Stimulated activated CD8-positive, alpha-beta memory T cell treated with anti-CD3 and anti-CD28 coated beads, Interleukin-4, amount 100 ng/mL, for 24 hours (primary cell): ENCODE measurements at regions not wholly inside any gene's neighbourhood (a gene's known extent, or its start where the extent isn't known, plus 50 kb on each side); places are given as distances from the start of the nearest gene placed in this dataset.

Source experiments
- DNase-seq: peaks from one replicate; pipeline ENCODE4 v3.0.0-alpha.2; 2020; ENCODE audit warnings: low read depth

- no peak for DNase-seq
Measured at GRCh38 chr11:28887681-28888080, 779.5 kb downstream of the METTL15 start.

GRCh38 chr11:28879869-28880268 is 771.7 kb downstream of the METTL15 start:
- DNase-seq: no peak

- DNase-seq: no peak
Measured at GRCh38 chr11:28878025-28878424, 769.8 kb downstream of the METTL15 start.

DNA sequence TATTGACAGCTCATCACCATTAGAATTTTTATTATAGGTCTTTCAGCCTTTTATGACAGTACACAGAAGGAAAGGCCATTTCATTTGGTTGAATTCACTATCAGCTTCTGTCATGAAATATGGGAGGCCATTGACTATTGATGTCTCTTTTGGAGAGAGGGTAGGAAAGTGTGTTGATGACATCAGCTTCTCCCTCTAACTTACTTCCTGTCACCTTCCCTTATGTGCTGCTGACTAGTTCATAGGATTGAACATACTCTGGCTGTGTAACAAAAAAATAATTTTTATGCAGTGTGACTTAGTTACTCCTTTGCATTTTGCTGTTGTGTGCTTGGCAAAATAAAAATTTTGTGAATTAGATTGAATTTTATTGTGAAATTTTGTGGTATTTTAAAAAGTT is 769.2 kb downstream of the METTL15 start:
- no peak for DNase-seq

- no peak for DNase-seq
Measured at GRCh38 chr11:28874706-28875105, 766.5 kb downstream of the METTL15 start.

DNA sequence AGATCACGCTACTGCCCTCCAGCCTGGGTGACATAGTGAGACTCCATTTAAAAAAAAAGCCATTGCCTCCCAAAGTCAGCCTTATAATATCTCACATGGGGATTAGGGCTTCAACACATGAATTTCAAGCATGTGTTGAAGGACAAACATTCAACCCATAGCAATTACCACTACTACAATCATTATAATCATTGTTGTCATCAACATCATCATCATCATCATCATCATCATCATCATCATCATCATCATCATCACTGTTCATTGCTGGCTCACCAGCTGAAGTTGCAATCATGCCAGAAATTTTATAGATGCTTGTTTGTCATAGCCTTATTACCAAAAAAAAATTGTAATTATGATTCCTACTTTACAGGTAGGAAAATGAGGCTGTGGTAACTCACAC is 762.9 kb downstream of the METTL15 start:
- no peak for DNase-seq

- no peak for DNase-seq
Measured at GRCh38 chr11:28863422-28863821, 755.2 kb downstream of the METTL15 start.

- no peak for DNase-seq
Measured at GRCh38 chr11:28860893-28861292, 752.7 kb downstream of the METTL15 start.

DNA sequence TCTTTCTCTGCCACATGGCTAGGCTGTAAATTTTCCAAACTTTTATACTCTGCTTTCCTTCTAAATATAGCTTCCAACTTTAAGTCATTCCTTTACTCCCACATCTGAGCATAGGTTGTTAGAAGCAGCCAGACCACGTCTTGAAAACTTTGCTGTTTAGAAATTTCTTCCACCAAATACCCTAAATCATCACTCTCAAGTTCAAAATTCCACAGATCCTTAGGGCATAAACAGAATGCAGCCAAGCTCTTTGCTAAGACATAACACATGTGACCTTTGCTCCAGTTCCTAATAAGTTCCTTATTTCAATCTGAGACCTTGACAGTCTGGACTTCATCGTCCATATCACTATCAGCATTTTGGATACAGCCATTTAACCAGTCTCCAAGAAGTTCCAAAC is 749.9 kb downstream of the METTL15 start:
- no peak for DNase-seq

GRCh38 chr11:28849053-28849452 is 740.9 kb downstream of the METTL15 start:
- DNase-seq: no peak

GRCh38 chr11:28842716-28843115 is 734.5 kb downstream of the METTL15 start:
- no peak for DNase-seq

DNA sequence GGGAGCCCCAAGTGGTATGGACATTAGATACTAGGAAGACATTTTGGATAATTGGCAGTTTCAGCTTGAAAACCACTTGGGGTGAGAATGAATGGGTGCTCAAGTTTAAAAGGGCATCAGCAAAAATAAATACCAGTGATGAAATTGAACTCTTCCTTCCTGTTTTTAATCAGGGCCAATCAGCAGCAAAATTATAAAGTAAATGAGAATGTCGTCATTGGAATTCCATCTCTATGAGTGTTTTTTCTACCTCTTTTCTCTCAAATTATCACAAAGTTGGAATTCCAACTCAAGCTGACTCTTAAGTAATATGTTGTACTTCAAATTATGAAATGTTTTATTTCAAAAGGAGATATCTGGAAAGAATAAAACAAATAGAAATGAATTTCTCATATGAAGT is 730.6 kb downstream of the METTL15 start:
- DNase-seq: no peak

DNA sequence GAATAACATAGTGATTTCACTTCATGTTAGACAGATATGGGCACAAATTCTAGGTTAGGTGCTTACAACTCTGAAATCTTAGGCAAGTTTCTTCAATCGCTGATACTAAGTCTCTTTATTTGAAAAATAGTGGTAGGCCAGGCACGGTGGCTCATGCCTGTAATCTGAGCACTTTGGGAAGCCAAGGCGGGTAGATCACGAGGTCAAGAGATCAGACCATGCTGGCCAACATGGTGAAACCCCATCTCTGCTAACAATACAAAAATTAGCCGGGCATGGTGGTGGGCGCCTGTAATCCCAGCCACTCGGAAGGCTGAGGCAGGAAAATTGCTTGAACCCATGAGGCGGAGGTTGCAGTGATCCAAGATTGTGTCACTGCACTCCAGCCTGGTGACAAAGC is 729.4 kb downstream of the METTL15 start:
- DNase-seq: no peak

DNA sequence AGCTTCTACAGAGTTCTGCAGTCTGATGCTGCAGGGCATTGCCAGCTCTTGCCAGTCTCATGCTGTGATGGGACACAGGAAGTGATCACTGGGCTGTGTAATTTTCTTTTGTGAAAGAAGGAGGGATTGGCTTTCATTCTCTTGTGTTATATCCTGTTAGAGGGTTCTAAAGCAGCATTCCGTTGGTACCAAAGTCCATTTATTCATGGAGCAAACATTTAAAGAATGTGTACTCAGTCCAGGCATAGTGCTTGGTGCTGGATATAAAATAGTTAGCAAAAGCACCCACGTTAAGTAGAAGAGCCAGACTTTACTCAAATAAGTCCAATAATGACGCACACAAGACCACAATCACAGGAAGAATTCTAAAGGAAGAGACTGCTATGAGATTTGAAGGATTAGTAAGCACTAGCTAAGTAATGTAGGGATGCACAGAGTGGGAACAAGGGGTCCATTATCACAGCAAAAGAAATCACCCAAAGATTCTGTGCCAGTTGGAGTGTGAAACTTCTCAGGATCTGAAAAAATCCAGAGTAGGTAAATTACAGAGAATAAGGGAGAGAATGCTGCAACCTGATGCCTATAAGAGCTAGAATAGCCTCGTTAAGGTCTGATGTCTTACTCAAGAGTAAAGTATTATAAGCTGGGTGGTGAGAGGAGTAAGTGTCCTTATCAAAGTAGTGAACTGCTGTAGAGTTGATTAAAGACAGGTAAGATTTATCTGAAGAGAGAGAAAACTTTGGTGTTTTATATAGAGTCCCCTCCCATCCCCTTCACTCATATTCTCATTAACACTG is 728.3 kb downstream of the METTL15 start:
- no peak for DNase-seq

- DNase-seq: no peak
Measured at GRCh38 chr11:28835790-28836189, 727.6 kb downstream of the METTL15 start.

GRCh38 chr11:28835317-28835716 is 727.1 kb downstream of the METTL15 start:
- DNase-seq: no peak

GRCh38 chr11:28834877-28835276 is 726.7 kb downstream of the METTL15 start:
- DNase-seq: no peak

- no peak for DNase-seq
Measured at GRCh38 chr11:28833670-28834069, 725.5 kb downstream of the METTL15 start.

- no peak for DNase-seq
Measured at GRCh38 chr11:28833169-28833568, 725.0 kb downstream of the METTL15 start.

DNA sequence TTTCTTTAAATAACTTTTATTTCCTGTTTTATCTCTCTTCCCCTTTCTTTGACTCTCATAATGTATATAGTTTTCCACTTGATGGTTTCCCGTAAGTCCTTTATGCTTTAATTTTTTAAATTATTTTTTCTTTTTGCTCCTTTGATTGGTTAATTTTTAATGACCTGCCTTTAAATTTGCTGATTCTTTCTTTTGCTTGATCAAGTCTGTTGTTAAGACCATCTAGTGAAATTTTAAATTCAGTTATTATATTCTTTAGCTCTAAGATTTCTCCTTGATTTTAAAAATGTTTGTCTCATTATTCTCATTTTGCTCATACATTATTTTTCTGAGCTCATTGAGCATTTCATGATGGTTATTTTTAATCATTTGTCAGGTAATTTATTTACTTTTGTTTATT is 718.6 kb downstream of the METTL15 start:
- no peak for DNase-seq

DNA sequence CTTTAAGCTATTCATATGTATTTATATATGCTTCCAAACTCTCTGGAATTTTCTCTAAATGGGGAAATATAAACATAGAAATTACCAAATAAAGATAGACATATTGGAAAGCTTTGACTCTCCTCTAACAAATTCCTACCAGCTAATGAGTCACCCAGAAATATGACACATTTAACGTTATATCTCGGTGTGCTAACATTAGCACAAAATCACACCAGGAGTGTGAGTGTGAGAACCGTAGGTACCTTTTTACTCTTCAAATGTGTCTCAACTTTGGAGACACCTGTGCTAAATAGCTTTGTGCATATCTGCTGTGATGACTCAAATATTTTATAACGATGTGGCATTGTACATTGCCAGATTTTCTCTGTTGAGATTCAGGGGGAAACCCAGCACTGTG is 714.4 kb downstream of the METTL15 start:
- DNase-seq: no peak

- no peak for DNase-seq
Measured at GRCh38 chr11:28820296-28820989, 712.3 kb downstream of the METTL15 start.

- DNase-seq: no peak
Measured at GRCh38 chr11:28819741-28820140, 711.6 kb downstream of the METTL15 start.

DNA sequence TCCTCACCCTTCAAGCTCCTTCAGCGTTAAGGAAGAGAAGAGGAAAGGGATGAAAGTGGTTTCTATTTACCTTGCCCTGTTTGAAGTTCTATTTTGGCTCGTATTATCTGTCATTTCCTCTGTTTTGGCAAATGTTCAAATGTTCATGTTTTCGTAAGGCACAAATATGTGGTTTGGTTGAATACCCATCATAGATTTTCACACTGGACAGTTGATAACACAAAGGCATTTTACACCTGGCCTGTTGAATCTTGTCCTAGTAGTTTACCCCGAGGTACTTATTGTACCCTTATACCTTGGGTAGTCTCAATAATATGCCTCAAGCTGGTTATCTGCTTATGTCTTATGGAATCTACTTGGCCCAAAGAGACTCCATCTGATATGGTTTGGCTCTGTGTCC is 706.9 kb downstream of the METTL15 start:
- no peak for DNase-seq
